CD14-positive monocyte (primary cell): ENCODE measurements at regions not wholly inside any gene's neighbourhood (a gene's known extent, or its start where the extent isn't known, plus 50 kb on each side); places are given as distances from the start of the nearest gene placed in this dataset.

Source experiments
- DNase-seq, 3 donors: peaks; one replicate each; pipeline ENCODE4 v3.0.0-alpha.2; 2011 to 2022
- H2AFZ ChIP-seq: 2 replicates; pipeline ENCODE4 v1.6.0; 2012; ENCODE audit warnings: mild to moderate bottlenecking, low read depth, low read length, inconsistent platforms; ENCODE audit not compliant: insufficient read depth, poor library complexity, severe bottlenecking
- H3K27ac ChIP-seq, 2 donors: 1 replicate in 1 of 2; 2 replicates in 1 of 2; pipeline ENCODE4 v1.5.1; 2012 to 2013; ENCODE audit warnings: low read length in 2 of 2, control low read depth in 1 of 2, inconsistent platforms in 1 of 2, low read depth in 1 of 2, mild to moderate bottlenecking in 1 of 2
- H3K27me3 ChIP-seq, 2 donors: one replicate each; pipeline versions ENCODE4 v1.6.0 to v1.6.1; 2011 to 2013; ENCODE audit warnings: low read length in 2 of 2; ENCODE audit not compliant: control insufficient read depth in 2 of 2, insufficient read depth in 2 of 2
- H3K36me3 ChIP-seq, 2 donors: replicated peaks in 1 of 2; 1 replicate in 1 of 2; 2 replicates in 1 of 2; pipeline versions ENCODE4 v1.5.1 to v1.6.1; 2012 to 2013; ENCODE audit warnings: low read length in 2 of 2, control low read depth in 1 of 2, inconsistent platforms in 1 of 2, mild to moderate bottlenecking in 1 of 2; ENCODE audit not compliant: insufficient read depth in 2 of 2, control insufficient read depth in 1 of 2
- H3K4me1 ChIP-seq, 2 donors: 1 replicate in 1 of 2; 2 replicates in 1 of 2; pipeline versions ENCODE4 v1.5.1 to v1.6.1; 2012 to 2013; ENCODE audit warnings: low read length in 2 of 2, control low read depth in 1 of 2, inconsistent platforms in 1 of 2, mild to moderate bottlenecking in 1 of 2, moderate library complexity in 1 of 2; ENCODE audit not compliant: insufficient read depth in 2 of 2, control insufficient read depth in 1 of 2
- H3K4me2 ChIP-seq: replicated peaks from 2 replicates; pipeline ENCODE3; 2012; ENCODE audit warnings: low read length, moderate library complexity, mild to moderate bottlenecking; ENCODE audit not compliant: poor library complexity, severe bottlenecking; ENCODE audit errors: extremely low read depth
- H3K4me3 ChIP-seq, 3 experiments: fragments of 200-600 bp in 1 of 3; sonication (generic) in 1 of 3; replicated peaks in 1 of 3; 1 replicate in 2 of 3; 2 replicates in 1 of 3; pipeline ENCODE4 v1.5.1; 2011 to 2013; ENCODE audit warnings: low read length in 3 of 3, mild to moderate bottlenecking in 3 of 3, control low read depth in 2 of 3, low read depth in 2 of 3, inconsistent platforms in 1 of 3, moderate library complexity in 1 of 3
- H3K79me2 ChIP-seq: 2 replicates; pipeline ENCODE4 v1.6.0; 2012; ENCODE audit warnings: mild to moderate bottlenecking, control low read depth, inconsistent platforms, low read length, moderate library complexity; ENCODE audit not compliant: insufficient read depth
- H3K9ac ChIP-seq: 2 replicates; pipeline ENCODE4 v1.6.0; 2017; ENCODE audit warnings: low read length, mild to moderate bottlenecking; ENCODE audit not compliant: insufficient read depth, poor library complexity, severe bottlenecking
- H3K9me3 ChIP-seq, 2 donors: replicated peaks in 1 of 2; 1 replicate in 1 of 2; 2 replicates in 1 of 2; pipeline versions ENCODE4 v1.5.1 to v1.6.1; 2012 to 2013; ENCODE audit warnings: low read length in 2 of 2, control low read depth in 1 of 2; ENCODE audit not compliant: control insufficient read depth in 1 of 2, insufficient read depth in 1 of 2
- H4K20me1 ChIP-seq: 2 replicates; pipeline ENCODE4 v1.6.0; 2012; ENCODE audit warnings: mild to moderate bottlenecking, low read length, control low read depth, moderate library complexity; ENCODE audit not compliant: insufficient read depth
- H3K27ac Mint-ChIP-seq, 7 donors: one replicate each; pipeline ENCODE4 v1.8.0; 2020; ENCODE audit warnings: mild to moderate bottlenecking in 7 of 7, mixed read lengths in 7 of 7, moderate library complexity in 6 of 7, inconsistent platforms in 2 of 7
- H3K27me3 Mint-ChIP-seq, 3 donors: one replicate each; pipeline ENCODE4 v1.8.0; 2021 to 2022; ENCODE audit warnings: low read depth in 3 of 3, mild to moderate bottlenecking in 3 of 3, mixed read lengths in 3 of 3, moderate library complexity in 3 of 3, inconsistent platforms in 1 of 3
- H3K36me3 Mint-ChIP-seq, 2 donors: one replicate each; pipeline ENCODE4 v1.8.0; 2020; ENCODE audit warnings: mixed read lengths in 2 of 2, inconsistent platforms in 1 of 2, mild to moderate bottlenecking in 1 of 2
- H3K4me1 Mint-ChIP-seq: one replicate; pipeline ENCODE4 v1.8.0; 2020; ENCODE audit warnings: mild to moderate bottlenecking, mixed read lengths
- H3K4me3 Mint-ChIP-seq, 2 donors: one replicate each; pipeline ENCODE4 v1.8.0; 2020; ENCODE audit warnings: mild to moderate bottlenecking in 2 of 2, mixed read lengths in 2 of 2, moderate library complexity in 1 of 2
- H3K9me3 Mint-ChIP-seq, 7 donors: one replicate each; pipeline ENCODE4 v1.8.0; 2020 to 2022; ENCODE audit warnings: mixed read lengths in 7 of 7, mild to moderate bottlenecking in 6 of 7, moderate library complexity in 6 of 7, inconsistent platforms in 2 of 7
- WGBS: methylation state at CpG from one replicate; pipeline ENCODE4 v1.1.5; 2013; ENCODE audit warnings: missing lambda C conversion rate; ENCODE audit not compliant: insufficient coverage; 5-methylcytosine and 5-hydroxymethylcytosine counted together
- intact Hi-C, 2 donors: fragments of 100-400 bp; cut with micrococcal nuclease; formaldehyde crosslinking; loops; one replicate each; pipeline versions ENCODE4 v1.15.0 to v1.15.1; 2023
- TF ChIP-seq, protein P1 (sequence below): fragments of 200-600 bp; IDR thresholded peaks from one replicate; pipeline ENCODE4 v1.8.0; 2022; ENCODE audit warnings: antibody characterized with exemption, mild to moderate bottlenecking

DNA sequence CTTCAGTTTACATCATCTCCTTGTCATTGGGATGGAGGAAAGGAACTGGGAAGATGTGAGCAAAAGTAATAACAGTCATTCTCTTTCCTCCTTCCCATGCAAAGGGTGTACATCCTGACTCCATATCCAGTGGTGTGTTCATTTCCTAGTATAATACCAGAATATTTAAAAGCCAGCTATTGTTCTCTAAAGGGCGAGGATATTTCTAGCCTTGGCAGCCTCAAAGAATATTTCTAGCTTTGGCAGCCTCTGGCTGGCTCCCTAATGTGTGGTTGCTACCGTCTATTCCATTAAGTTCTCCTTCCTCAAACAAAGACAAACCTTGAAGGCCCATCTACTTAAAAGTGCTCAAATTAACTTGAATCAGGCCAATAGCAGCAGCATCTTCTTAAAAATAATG is 114.0 kb downstream of the FAM76B start:
- Mint-ChIP-seq H3K4me3 (no peak overlapping the region), H3K27ac (no peak overlapping the region), H3K27me3 (no peaks in the 10 kb centered on the region), H3K36me3 (no peaks in the 10 kb centered on the region), H3K9me3 (no peaks in the 10 kb centered on the region), H3K4me1 (peaks cover 7% of the 10 kb centered on the region)
- Histone ChIP-seq H3K79me2 (no peaks in the 10 kb centered on the region), H4K20me1 (no peaks in the 10 kb centered on the region), H3K4me2 (no peak overlapping the region), H3K4me3 (no peak overlapping the region), H3K9me3 (no peaks in the 10 kb centered on the region), H3K9ac (no peak overlapping the region), H2AFZ (no peak overlapping the region), H3K36me3 (no peaks in the 10 kb centered on the region), H3K4me1 (no peaks in the 10 kb centered on the region), H3K27ac (no peak overlapping the region), H3K27me3 (no peaks in the 10 kb centered on the region)
- WGBS: 100% methylated on average over 1 of the region's 2 CpGs
- TF ChIP-seq, protein P1, sequence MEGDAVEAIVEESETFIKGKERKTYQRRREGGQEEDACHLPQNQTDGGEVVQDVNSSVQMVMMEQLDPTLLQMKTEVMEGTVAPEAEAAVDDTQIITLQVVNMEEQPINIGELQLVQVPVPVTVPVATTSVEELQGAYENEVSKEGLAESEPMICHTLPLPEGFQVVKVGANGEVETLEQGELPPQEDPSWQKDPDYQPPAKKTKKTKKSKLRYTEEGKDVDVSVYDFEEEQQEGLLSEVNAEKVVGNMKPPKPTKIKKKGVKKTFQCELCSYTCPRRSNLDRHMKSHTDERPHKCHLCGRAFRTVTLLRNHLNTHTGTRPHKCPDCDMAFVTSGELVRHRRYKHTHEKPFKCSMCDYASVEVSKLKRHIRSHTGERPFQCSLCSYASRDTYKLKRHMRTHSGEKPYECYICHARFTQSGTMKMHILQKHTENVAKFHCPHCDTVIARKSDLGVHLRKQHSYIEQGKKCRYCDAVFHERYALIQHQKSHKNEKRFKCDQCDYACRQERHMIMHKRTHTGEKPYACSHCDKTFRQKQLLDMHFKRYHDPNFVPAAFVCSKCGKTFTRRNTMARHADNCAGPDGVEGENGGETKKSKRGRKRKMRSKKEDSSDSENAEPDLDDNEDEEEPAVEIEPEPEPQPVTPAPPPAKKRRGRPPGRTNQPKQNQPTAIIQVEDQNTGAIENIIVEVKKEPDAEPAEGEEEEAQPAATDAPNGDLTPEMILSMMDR: no peak
- DNase-seq: no peak
- intact Hi-C loops: no loop called here

DNA sequence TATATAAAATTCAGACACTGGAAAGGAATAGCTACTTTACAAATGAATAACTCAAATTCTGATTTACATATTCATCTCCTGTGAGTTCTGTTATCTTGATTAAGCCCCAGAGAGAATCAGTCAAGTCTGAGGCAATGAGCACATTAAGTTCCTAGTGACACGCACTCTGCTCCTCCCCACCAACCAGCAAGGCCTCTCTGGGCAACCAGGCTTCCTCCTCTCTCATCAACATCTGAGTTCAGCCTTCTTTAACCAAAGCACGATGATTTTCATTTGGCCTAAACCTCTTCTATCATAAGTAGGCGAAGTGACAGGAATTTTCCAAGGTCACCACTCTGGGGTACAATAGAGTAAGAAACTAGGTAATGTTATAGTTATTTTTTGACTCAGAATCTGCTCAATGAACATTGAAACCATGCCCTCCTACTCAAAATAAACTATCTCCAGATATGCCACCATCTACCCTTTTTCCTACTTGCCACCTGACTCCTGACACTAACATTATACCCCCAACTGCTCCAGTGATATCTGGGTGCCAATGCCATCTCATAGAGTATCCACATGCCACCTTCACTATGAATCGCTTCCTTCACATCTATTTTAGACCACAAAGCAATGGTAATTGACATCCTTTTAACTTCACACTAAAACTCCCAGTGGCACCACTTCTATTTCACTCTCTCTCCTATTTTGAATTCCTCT is 114.8 kb downstream of the FAM76B start:
- no peak overlapping the region for H3K4me3 ChIP-seq
- Mint-ChIP-seq H3K36me3 (no peaks in the 10 kb centered on the region), H3K27ac (peak overlapping the region in 1 of 7 donors; percentile 47), H3K9me3 (no peaks in the 10 kb centered on the region), H3K4me1 (peaks cover 7% of the 10 kb centered on the region), H3K27me3 (no peaks in the 10 kb centered on the region), H3K4me3 (no peak overlapping the region)
- H3K4me1 ChIP-seq: no peaks in the 10 kb centered on the region
- H3K27ac ChIP-seq: no peak overlapping the region
- H3K27me3 ChIP-seq: no peaks in the 10 kb centered on the region
- H3K9me3 ChIP-seq: no peaks in the 10 kb centered on the region
- intact Hi-C loops: no loop called here
- no peaks in the 10 kb centered on the region for H3K79me2 ChIP-seq
- no peaks in the 10 kb centered on the region for H3K36me3 ChIP-seq
- WGBS: 100% methylated on average over 1 of the region's 4 CpGs
- no peak for DNase-seq
- H4K20me1 ChIP-seq: no peaks in the 10 kb centered on the region
- no peak overlapping the region for H2AFZ ChIP-seq
- TF ChIP-seq, protein P1: no peak
- H3K9ac ChIP-seq: no peak overlapping the region
- no peak overlapping the region for H3K4me2 ChIP-seq
